Glutamatergic neuron (in vitro differentiated cells): ENCODE measurements at regions not wholly inside any gene's neighbourhood (a gene's known extent, or its start where the extent isn't known, plus 50 kb on each side); places are given as distances from the start of the nearest gene placed in this dataset.

Experiments used
- DNase-seq: peaks from one replicate; pipeline ENCODE4 v3.0.0; 2022
- H3K27ac Mint-ChIP-seq: one replicate; pipeline ENCODE4 v1.8.0; 2020; ENCODE audit warnings: mild to moderate bottlenecking, mixed read lengths, inconsistent platforms; ENCODE audit not compliant: unreplicated experiment
- H3K27me3 Mint-ChIP-seq: one replicate; pipeline ENCODE4 v1.8.0; 2020; ENCODE audit warnings: mild to moderate bottlenecking, moderate library complexity, mixed read lengths, inconsistent platforms; ENCODE audit not compliant: unreplicated experiment
- H3K36me3 Mint-ChIP-seq: one replicate; pipeline ENCODE4 v1.8.0; 2020; ENCODE audit warnings: mild to moderate bottlenecking, mixed read lengths, inconsistent platforms; ENCODE audit not compliant: unreplicated experiment
- H3K4me1 Mint-ChIP-seq: one replicate; pipeline ENCODE4 v1.8.0; 2020; ENCODE audit warnings: mild to moderate bottlenecking, low read depth, mixed read lengths, inconsistent platforms; ENCODE audit not compliant: unreplicated experiment
- H3K4me3 Mint-ChIP-seq: one replicate; pipeline ENCODE4 v1.8.0; 2020; ENCODE audit warnings: mild to moderate bottlenecking, mixed read lengths, inconsistent platforms; ENCODE audit not compliant: unreplicated experiment
- H3K9me3 Mint-ChIP-seq: one replicate; pipeline ENCODE4 v1.8.0; 2020; ENCODE audit warnings: mild to moderate bottlenecking, moderate library complexity, mixed read lengths, inconsistent platforms; ENCODE audit not compliant: unreplicated experiment
- CTCF ChIP-seq: fragments of 200-600 bp; sonication (generic); IDR thresholded peaks from one replicate; pipeline ENCODE4 v1.5.0; 2021; ENCODE audit not compliant: partially characterized antibody, unreplicated experiment

GRCh38 chr21:18771845-18772380 lies 368.3 kb upstream of the TMPRSS15 start:
- H3K4me3 Mint-ChIP-seq = no peak overlapping the region
- H3K27ac Mint-ChIP-seq = no peak overlapping the region
- no peaks in the 10 kb centered on the region for H3K9me3 Mint-ChIP-seq
- H3K27me3 Mint-ChIP-seq = no peaks in the 10 kb centered on the region
- no peaks in the 10 kb centered on the region for H3K36me3 Mint-ChIP-seq
- no peaks in the 10 kb centered on the region for H3K4me1 Mint-ChIP-seq
- no peak for DNase-seq
- TF ChIP-seq CTCF = no peak

- Mint-ChIP-seq H3K27ac (no peak overlapping the region), H3K27me3 (no peaks in the 10 kb centered on the region), H3K36me3 (no peaks in the 10 kb centered on the region), H3K9me3 (no peaks in the 10 kb centered on the region), H3K4me3 (no peak overlapping the region), H3K4me1 (no peaks in the 10 kb centered on the region)
- TF ChIP-seq CTCF = no peak
- DNase-seq = no peak
These were observed 368.8 kb upstream of the TMPRSS15 start for GRCh38 chr21:18772404-18772803.

GRCh38 chr21:18772897-18773296 lies 369.3 kb upstream of the TMPRSS15 start:
- Mint-ChIP-seq H3K36me3 (no peaks in the 10 kb centered on the region), H3K4me3 (no peak overlapping the region), H3K4me1 (no peaks in the 10 kb centered on the region), H3K9me3 (no peaks in the 10 kb centered on the region), H3K27ac (no peak overlapping the region), H3K27me3 (no peaks in the 10 kb centered on the region)
- DNase-seq = no peak
- TF ChIP-seq CTCF = no peak

- H3K36me3 Mint-ChIP-seq = no peaks in the 10 kb centered on the region
These were observed 373.4 kb upstream of the TMPRSS15 start for GRCh38 chr21:18776936-18777335.

GRCh38 chr21:18782721-18783120 lies 379.1 kb upstream of the TMPRSS15 start:
- TF ChIP-seq CTCF = no peak
- H3K27ac Mint-ChIP-seq = no peak overlapping the region
- H3K4me1 Mint-ChIP-seq = no peaks in the 10 kb centered on the region
- no peak for DNase-seq
- H3K4me3 Mint-ChIP-seq = no peak overlapping the region
- H3K27me3 Mint-ChIP-seq = no peaks in the 10 kb centered on the region
- no peaks in the 10 kb centered on the region for H3K36me3 Mint-ChIP-seq
- peaks cover 1% of the 10 kb centered on the region for H3K9me3 Mint-ChIP-seq

More at GRCh38 chr21:18776936-18777335, 373.4 kb upstream of the TMPRSS15 start:
- DNase-seq = no peak
- no peaks in the 10 kb centered on the region for H3K9me3 Mint-ChIP-seq
- no peak overlapping the region for H3K4me3 Mint-ChIP-seq
- H3K27ac Mint-ChIP-seq = no peak overlapping the region
- TF ChIP-seq CTCF = no peak
- H3K27me3 Mint-ChIP-seq = no peaks in the 10 kb centered on the region
- H3K4me1 Mint-ChIP-seq = no peaks in the 10 kb centered on the region
